K562 (cell line): ENCODE measurements at regions not wholly inside any gene's neighbourhood (a gene's known extent, or its start where the extent isn't known, plus 50 kb on each side); places are given as distances from the start of the nearest gene placed in this dataset.

Experiments
- ATAC-seq: fragments of 200-7000 bp; cut with Tn5 transposase; 3 replicates; pipeline ENCODE4 v1.9.1; 2020; ENCODE audit warnings: moderate library complexity
- BruUV-seq: library from RNA; stranded (reverse); fragments of 400-500 nt; replicated peaks from 2 replicates; lab custom pipeline; 2021; lab: Mats Ljungman, UMichigan
- CTCF ChIA-PET: fragments of 300-600 bp; formaldehyde crosslinking; extraction: SDS; loops from one replicate; lab custom pipeline; 2021; ENCODE audit warnings: low intra/inter-chr PET ratio; lab: Yijun Ruan, JAX
- POLR2A ChIA-PET: fragments of 300-600, 350-650 bp; sonication (Branson Sonifier 250); formaldehyde crosslinking; extraction: SDS; loops from one replicate; lab custom pipeline; 2021; ENCODE audit warnings: antibody characterized with exemption, inconsistent platforms; lab: Yijun Ruan, JAX
- DNase-seq, 4 experiments: peaks; one replicate each; pipeline versions ENCODE4 v3.0.0 to v3.0.0-alpha.2; 2011 to 2018; ENCODE audit warnings: low spot score in 3 of 4, mixed read lengths in 3 of 4; ENCODE audit errors: extremely low read depth in 1 of 4
- FAIRE-seq: peaks from 2 replicates; lab custom pipeline; 2011; peaks lifted over from hg19 to GRCh38; lab: Jason Lieb, UNC
- H2AFZ ChIP-seq: 2 replicates; pipeline ENCODE4 v1.6.0; 2011; ENCODE audit warnings: low read depth, low read length, control low read depth, inconsistent platforms
- H3K27ac ChIP-seq: fragments of 200-600 bp; 3 replicates; pipeline ENCODE4 v1.8.0; 2011; ENCODE audit warnings: low read depth, mild to moderate bottlenecking, control low read depth, inconsistent platforms, low read length, moderate library complexity, mixed read lengths; ENCODE audit errors: extremely low read depth
- H3K27me3 ChIP-seq, 2 experiments: fragments of 300-600 bp in 1 of 2; 2 replicates in 1 of 2; 3 replicates in 1 of 2; pipeline versions ENCODE4 v1.6.0 to v1.8.0; 2011; ENCODE audit warnings: inconsistent platforms in 2 of 2, low read length in 2 of 2, mild to moderate bottlenecking in 1 of 2, mixed read lengths in 1 of 2, moderate library complexity in 1 of 2; ENCODE audit not compliant: control insufficient read depth in 2 of 2, insufficient read depth in 2 of 2
- H3K36me3 ChIP-seq: fragments of 300-600 bp; 3 replicates; pipeline ENCODE4 v1.8.0; 2011; ENCODE audit warnings: mild to moderate bottlenecking, low read length, inconsistent platforms; ENCODE audit not compliant: control insufficient read depth, insufficient read depth
- H3K4me1 ChIP-seq, 2 experiments: fragments of 200-600 bp in 1 of 2; replicated peaks in 1 of 2; 2 replicates in 1 of 2; 3 replicates in 1 of 2; pipeline versions ENCODE4 v1.5.1 to v1.8.0; 2011; ENCODE audit warnings: inconsistent platforms in 2 of 2, low read length in 2 of 2, mild to moderate bottlenecking in 1 of 2, mixed read lengths in 1 of 2, moderate library complexity in 1 of 2; ENCODE audit not compliant: control insufficient read depth in 2 of 2, insufficient read depth in 2 of 2
- H3K4me2 ChIP-seq: 2 replicates; pipeline ENCODE4 v1.6.1; 2011; ENCODE audit warnings: low read length, control low read depth, inconsistent platforms, mixed read lengths; ENCODE audit not compliant: insufficient read depth
- H3K4me3 ChIP-seq: fragments of 200-600 bp; sonication (generic), shearing (Covaris generic); 2 replicates; pipeline ENCODE4 v1.5.1; 2016; ENCODE audit warnings: control low read depth, inconsistent platforms
- H3K79me2 ChIP-seq: fragments of 200-600 bp; 3 replicates; pipeline ENCODE4 v1.8.0; 2011; ENCODE audit warnings: low read length, inconsistent platforms; ENCODE audit not compliant: control insufficient read depth, insufficient read depth
- H3K9ac ChIP-seq, 2 experiments: 2 replicates each; pipeline versions ENCODE4 v1.6.0 to v1.6.1; 2011; ENCODE audit warnings: low read depth in 2 of 2, low read length in 2 of 2, control low read depth in 1 of 2, inconsistent platforms in 1 of 2, mild to moderate bottlenecking in 1 of 2, mixed read lengths in 1 of 2; ENCODE audit not compliant: insufficient read depth in 1 of 2
- H3K9me1 ChIP-seq: one replicate; pipeline ENCODE4 v1.6.0; 2011; ENCODE audit warnings: inconsistent platforms, mild to moderate bottlenecking, low read length, moderate library complexity; ENCODE audit not compliant: control insufficient read depth, insufficient read depth
- H3K9me3 ChIP-seq: replicated peaks from 2 replicates; pipeline ENCODE4 v1.5.1; 2011; ENCODE audit warnings: low read depth, low read length, inconsistent platforms; ENCODE audit not compliant: control insufficient read depth, insufficient read depth
- H4K20me1 ChIP-seq: replicated peaks from 2 replicates; pipeline ENCODE4 v1.6.1; 2011; ENCODE audit warnings: low read length, inconsistent platforms, mixed read lengths; ENCODE audit not compliant: control insufficient read depth, insufficient read depth
- MTF1 ChIP-seq: fragments of 250-450 bp; sonication (Bioruptor Pico); IDR thresholded peaks from 2 replicates; pipeline ENCODE4 v1.9.0; 2021; ENCODE audit warnings: moderate library complexity, mild to moderate bottlenecking, inconsistent platforms, borderline replicate concordance
- POLR2H ChIP-seq: IDR thresholded peaks from 2 replicates; pipeline ENCODE4 v1.6.1; 2016; ENCODE audit warnings: missing genetic modification characterization, low read depth, mild to moderate bottlenecking, control low read depth, missing compliant biosample characterization, moderate library complexity
- U2AF1 ChIP-seq: fragments of 200-400 bp; formaldehyde crosslinking; optimal IDR thresholded peaks from 2 replicates; pipeline ENCODE3; 2017; ENCODE audit warnings: mild to moderate bottlenecking, low read depth, low read length, moderate library complexity
- ZNF124 ChIP-seq: sonication (generic); formaldehyde crosslinking; IDR thresholded peaks from 2 replicates; pipeline ENCODE4 v1.8.1; 2022; ENCODE audit warnings: missing genetic modification reagents
- WGBS: fragments of 100-300 bp; shearing (Covaris generic); methylation state at CpG from one replicate; pipeline ENCODE4 v1.1.6; 2016; ENCODE audit warnings: low coverage, mixed read lengths; ENCODE audit not compliant: insufficient coverage; ENCODE audit errors: missing lambda C conversion rate; 5-methylcytosine and 5-hydroxymethylcytosine counted together
- in situ Hi-C: fragments of 300-500 bp; cut with MboI; formaldehyde crosslinking; loops from 4 replicates; pipeline ENCODE4 v1.15.0; 2018; ENCODE audit warnings: inconsistent platforms, mixed read lengths
- intact Hi-C: fragments of 100-400 bp; cut with micrococcal nuclease; formaldehyde crosslinking; loops from 2 replicates; pipeline ENCODE4 v1.14.2; 2022
- TF ChIP-seq, protein P1 (sequence below): IDR thresholded peaks from 2 replicates; pipeline ENCODE4 v1.6.1; 2014; ENCODE audit warnings: antibody characterized with exemption
- TF ChIP-seq, protein P2 (sequence below): fragments of 450-650 bp; IDR thresholded peaks from 2 replicates; pipeline ENCODE4 v1.6.1; 2017; ENCODE audit warnings: mild to moderate bottlenecking, moderate library complexity
- TF ChIP-seq, protein P3 (sequence below): fragments of 250-450 bp; sonication (Bioruptor Pico); IDR thresholded peaks from 2 replicates; pipeline ENCODE4 v1.5.0; 2021; ENCODE audit warnings: mild to moderate bottlenecking, borderline replicate concordance
- TF ChIP-seq, protein P4 (sequence below), 2 experiments: fragments of 450-650 bp in 1 of 2; IDR thresholded peaks; 2 replicates each; pipeline ENCODE4 v1.6.1; 2011 to 2017; ENCODE audit warnings: low read depth in 2 of 2, antibody characterized with exemption in 1 of 2, borderline replicate concordance in 1 of 2, low read length in 1 of 2, mild to moderate bottlenecking in 1 of 2, mixed read lengths in 1 of 2; ENCODE audit not compliant: control insufficient read depth in 1 of 2

DNA sequence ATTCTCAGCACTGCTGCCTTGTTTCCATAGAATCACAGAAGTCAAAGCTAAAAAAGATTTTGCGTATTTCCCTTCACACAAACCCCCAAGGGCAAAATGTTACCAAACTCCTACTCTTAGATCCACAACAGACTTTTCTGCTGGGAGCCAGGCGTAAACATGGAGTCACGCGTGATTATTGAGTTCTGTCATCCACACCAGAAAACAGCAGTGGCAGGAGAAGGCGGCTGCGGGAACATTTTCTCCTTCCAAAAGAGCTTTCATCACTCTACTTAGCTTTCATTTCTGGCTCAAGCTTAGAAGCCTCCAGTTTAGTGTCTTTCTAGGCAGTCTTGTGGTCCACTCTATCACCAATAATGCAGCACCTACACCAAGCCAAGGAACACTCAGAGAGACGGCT, 712.9 kb upstream of the NRP1 start (continued):
- TF ChIP-seq POLR2H (tag) (no peak), ZNF124 (CRISPR knock-in tag) (no peak), U2AF1 (no peak), MTF1 (CRISPR knock-in tag) (no peak)
- TF ChIP-seq, protein P1, sequence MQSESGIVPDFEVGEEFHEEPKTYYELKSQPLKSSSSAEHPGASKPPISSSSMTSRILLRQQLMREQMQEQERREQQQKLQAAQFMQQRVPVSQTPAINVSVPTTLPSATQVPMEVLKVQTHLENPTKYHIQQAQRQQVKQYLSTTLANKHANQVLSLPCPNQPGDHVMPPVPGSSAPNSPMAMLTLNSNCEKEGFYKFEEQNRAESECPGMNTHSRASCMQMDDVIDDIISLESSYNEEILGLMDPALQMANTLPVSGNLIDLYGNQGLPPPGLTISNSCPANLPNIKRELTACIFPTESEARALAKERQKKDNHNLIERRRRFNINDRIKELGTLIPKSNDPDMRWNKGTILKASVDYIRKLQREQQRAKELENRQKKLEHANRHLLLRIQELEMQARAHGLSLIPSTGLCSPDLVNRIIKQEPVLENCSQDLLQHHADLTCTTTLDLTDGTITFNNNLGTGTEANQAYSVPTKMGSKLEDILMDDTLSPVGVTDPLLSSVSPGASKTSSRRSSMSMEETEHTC = no peak

DNA sequence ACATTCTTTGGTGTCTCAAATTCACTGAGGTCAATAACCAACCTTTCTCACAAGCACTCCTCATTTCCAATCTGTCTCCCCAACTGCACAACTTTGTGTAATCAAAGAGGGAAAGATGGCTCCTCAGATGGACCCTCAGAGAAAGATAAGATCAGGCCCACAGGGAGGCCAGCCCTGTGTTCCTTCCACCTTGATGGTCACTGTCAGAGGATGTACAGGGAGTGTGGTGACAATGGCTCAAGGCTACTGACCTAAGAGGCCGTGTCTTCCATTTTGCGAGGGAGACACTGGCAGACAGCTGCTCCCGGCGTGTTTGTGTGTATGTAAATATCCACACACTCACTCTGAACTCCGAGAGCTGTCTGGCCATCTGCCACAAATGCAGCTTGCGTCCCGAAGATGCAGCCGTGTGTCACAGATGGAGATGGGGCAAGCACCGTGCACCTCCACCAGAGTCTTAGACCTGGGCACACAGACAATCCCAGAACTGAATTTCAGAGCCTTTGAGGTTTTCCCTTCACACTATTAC, 712.1 kb upstream of the NRP1 start:
- H3K9me1 ChIP-seq = no peaks in the 10 kb centered on the region
- ChIA-PET POLR2A (interaction anchor here (1.4 kb wide), 1 partner anchor 12 kb away, joined by 4 read pairs; no protein-coding TSS in a partner anchor), CTCF (no interaction called here)
- H3K9ac ChIP-seq = no peak overlapping the region
- no peak overlapping the region for H3K4me3 ChIP-seq
- H3K27me3 ChIP-seq = peaks cover 0 to 12% of the 10 kb centered on the region in 2 experiments; a peak in 2 of 5 replicates
- H3K4me1 ChIP-seq = no peaks in the 10 kb centered on the region
- no peak overlapping the region for H3K27ac ChIP-seq
- FAIRE-seq (no peak), DNase-seq (no peak), ATAC-seq (no peak)
- no TSS peak for BruUV-seq
- TF ChIP-seq, protein P2, sequence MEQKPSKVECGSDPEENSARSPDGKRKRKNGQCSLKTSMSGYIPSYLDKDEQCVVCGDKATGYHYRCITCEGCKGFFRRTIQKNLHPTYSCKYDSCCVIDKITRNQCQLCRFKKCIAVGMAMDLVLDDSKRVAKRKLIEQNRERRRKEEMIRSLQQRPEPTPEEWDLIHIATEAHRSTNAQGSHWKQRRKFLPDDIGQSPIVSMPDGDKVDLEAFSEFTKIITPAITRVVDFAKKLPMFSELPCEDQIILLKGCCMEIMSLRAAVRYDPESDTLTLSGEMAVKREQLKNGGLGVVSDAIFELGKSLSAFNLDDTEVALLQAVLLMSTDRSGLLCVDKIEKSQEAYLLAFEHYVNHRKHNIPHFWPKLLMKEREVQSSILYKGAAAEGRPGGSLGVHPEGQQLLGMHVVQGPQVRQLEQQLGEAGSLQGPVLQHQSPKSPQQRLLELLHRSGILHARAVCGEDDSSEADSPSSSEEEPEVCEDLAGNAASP = no peak
- TF ChIP-seq, protein P3, sequence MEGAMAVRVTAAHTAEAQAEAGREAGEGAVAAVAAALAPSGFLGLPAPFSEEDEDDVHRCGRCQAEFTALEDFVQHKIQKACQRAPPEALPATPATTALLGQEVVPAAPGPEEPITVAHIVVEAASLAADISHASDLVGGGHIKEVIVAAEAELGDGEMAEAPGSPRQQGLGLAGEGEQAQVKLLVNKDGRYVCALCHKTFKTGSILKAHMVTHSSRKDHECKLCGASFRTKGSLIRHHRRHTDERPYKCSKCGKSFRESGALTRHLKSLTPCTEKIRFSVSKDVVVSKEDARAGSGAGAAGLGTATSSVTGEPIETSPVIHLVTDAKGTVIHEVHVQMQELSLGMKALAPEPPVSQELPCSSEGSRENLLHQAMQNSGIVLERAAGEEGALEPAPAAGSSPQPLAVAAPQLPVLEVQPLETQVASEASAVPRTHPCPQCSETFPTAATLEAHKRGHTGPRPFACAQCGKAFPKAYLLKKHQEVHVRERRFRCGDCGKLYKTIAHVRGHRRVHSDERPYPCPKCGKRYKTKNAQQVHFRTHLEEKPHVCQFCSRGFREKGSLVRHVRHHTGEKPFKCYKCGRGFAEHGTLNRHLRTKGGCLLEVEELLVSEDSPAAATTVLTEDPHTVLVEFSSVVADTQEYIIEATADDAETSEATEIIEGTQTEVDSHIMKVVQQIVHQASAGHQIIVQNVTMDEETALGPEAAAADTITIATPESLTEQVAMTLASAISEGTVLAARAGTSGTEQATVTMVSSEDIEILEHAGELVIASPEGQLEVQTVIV = no peak
- TF ChIP-seq, protein P4, sequence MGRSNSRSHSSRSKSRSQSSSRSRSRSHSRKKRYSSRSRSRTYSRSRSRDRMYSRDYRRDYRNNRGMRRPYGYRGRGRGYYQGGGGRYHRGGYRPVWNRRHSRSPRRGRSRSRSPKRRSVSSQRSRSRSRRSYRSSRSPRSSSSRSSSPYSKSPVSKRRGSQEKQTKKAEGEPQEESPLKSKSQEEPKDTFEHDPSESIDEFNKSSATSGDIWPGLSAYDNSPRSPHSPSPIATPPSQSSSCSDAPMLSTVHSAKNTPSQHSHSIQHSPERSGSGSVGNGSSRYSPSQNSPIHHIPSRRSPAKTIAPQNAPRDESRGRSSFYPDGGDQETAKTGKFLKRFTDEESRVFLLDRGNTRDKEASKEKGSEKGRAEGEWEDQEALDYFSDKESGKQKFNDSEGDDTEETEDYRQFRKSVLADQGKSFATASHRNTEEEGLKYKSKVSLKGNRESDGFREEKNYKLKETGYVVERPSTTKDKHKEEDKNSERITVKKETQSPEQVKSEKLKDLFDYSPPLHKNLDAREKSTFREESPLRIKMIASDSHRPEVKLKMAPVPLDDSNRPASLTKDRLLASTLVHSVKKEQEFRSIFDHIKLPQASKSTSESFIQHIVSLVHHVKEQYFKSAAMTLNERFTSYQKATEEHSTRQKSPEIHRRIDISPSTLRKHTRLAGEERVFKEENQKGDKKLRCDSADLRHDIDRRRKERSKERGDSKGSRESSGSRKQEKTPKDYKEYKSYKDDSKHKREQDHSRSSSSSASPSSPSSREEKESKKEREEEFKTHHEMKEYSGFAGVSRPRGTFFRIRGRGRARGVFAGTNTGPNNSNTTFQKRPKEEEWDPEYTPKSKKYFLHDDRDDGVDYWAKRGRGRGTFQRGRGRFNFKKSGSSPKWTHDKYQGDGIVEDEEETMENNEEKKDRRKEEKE (IDR thresholded peaks at IDR 0.05; ENCODE audit: borderline replicate concordance in 1 of 2, control insufficient read depth in 1 of 2, low read depth in 2 of 2, low read length in 1 of 2) = no peak
- no peaks in the 10 kb centered on the region for H3K79me2 ChIP-seq
- intact Hi-C loops = no loop called here
- H3K4me2 ChIP-seq = no peak overlapping the region
- H2AFZ ChIP-seq = no peak overlapping the region
- no peaks in the 10 kb centered on the region for H3K36me3 ChIP-seq
- in situ Hi-C loops = no loop called here
- H3K9me3 ChIP-seq = no peaks in the 10 kb centered on the region
- H4K20me1 ChIP-seq = no peaks in the 10 kb centered on the region; the same call in 1 of the 2 replicates
- under 1% methylated on average over 9 of the region's 9 CpGs for WGBS
